Muscle layer of colon (tissue), 2 donors: ENCODE measurements at regions not wholly inside any gene's neighbourhood (a gene's known extent, or its start where the extent isn't known, plus 50 kb on each side); places are given as distances from the start of the nearest gene placed in this dataset.

ENCODE experiments used
- H3K27ac ChIP-seq: one replicate; pipeline ENCODE4 v1.7.0; 2013; ENCODE audit warnings: low read depth, mild to moderate bottlenecking, low read length, moderate library complexity
- H3K27me3 ChIP-seq, 2 donors: one replicate each; pipeline ENCODE4 v1.7.0; 2013; ENCODE audit warnings: low read length in 2 of 2, mild to moderate bottlenecking in 2 of 2; ENCODE audit not compliant: insufficient read depth in 2 of 2, control insufficient read depth in 1 of 2
- H3K36me3 ChIP-seq: one replicate; pipeline ENCODE4 v1.7.0; 2013; ENCODE audit warnings: mild to moderate bottlenecking, low read length; ENCODE audit not compliant: insufficient read depth
- H3K4me1 ChIP-seq: one replicate; pipeline ENCODE4 v1.7.0; 2013; ENCODE audit warnings: mild to moderate bottlenecking, low read length; ENCODE audit not compliant: insufficient read depth
- H3K4me3 ChIP-seq, 2 donors: one replicate each; pipeline ENCODE4 v1.7.0; 2013; ENCODE audit warnings: low read length in 2 of 2, low read depth in 1 of 2, mild to moderate bottlenecking in 1 of 2, moderate library complexity in 1 of 2
- H3K9ac ChIP-seq: one replicate; pipeline ENCODE4 v1.7.0; 2013; ENCODE audit warnings: low read length
- H3K9me3 ChIP-seq: one replicate; pipeline ENCODE4 v1.7.0; 2013; ENCODE audit warnings: mild to moderate bottlenecking, low read length
- donor health status: abdominal sarcoma.
- donor health status: Adenocarcinoma of cecum.

DNA sequence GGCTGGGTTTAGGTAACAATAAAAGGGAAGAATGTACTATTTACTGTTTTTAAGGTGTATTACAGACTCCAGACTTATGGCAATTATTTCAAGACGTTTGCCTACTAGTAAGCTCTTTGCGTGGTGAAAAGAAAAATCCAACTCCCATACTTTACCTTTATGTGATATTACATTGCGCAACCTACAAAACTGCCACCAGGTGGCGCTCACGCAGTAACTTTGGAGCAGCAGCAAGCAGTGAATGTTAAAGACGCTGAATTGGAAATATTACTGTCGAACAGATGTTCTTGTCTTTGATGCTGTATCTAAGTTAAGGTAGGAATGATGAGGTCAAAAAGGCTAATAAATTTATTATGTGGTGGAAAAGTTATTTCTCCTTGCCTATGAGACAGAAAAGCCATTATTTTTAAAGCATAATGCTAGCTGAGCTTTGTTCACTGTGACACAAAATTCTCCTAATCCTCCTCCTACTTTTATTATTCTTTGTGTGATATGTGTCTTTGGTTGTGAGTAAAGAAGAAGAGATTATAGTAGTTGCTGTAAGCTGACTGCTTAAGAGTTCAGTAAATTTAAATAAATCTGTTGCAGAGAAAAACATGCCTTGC lies 1099.8 kb upstream of the TENM3 start:
- Histone ChIP-seq H3K36me3 (no peaks in the 10 kb centered on the region), H3K9me3 (no peaks in the 10 kb centered on the region), H3K4me3 (no peak overlapping the region), H3K27me3 (no peaks in the 10 kb centered on the region), H3K4me1 (no peaks in the 10 kb centered on the region), H3K27ac (no peak overlapping the region), H3K9ac (no peak overlapping the region)

DNA sequence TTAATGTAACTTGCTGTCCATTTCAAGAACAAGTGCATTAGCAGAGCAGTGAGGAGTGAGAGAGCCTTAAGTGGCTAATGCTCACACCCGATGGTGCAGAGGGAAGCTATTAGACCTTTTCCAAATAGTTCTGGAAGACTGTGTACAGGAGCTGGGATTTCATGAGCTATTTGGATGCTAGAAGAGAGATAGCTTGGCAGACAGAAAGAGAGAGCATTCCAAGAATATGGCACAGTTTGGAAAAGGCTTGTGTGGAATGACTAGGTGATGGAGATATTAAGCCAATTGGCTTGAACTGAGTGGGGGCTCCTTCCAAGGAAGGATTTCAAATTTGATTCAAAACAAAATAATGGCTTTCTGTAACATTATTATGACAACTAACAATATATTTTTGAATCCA lies 1097.2 kb upstream of the TENM3 start:
- no peaks in the 10 kb centered on the region for H3K4me1 ChIP-seq
- H3K9ac ChIP-seq: no peak overlapping the region
- no peak overlapping the region for H3K27ac ChIP-seq
- no peaks in the 10 kb centered on the region for H3K9me3 ChIP-seq
- H3K36me3 ChIP-seq: no peaks in the 10 kb centered on the region
- no peak overlapping the region for H3K4me3 ChIP-seq
- H3K27me3 ChIP-seq: no peaks in the 10 kb centered on the region

DNA sequence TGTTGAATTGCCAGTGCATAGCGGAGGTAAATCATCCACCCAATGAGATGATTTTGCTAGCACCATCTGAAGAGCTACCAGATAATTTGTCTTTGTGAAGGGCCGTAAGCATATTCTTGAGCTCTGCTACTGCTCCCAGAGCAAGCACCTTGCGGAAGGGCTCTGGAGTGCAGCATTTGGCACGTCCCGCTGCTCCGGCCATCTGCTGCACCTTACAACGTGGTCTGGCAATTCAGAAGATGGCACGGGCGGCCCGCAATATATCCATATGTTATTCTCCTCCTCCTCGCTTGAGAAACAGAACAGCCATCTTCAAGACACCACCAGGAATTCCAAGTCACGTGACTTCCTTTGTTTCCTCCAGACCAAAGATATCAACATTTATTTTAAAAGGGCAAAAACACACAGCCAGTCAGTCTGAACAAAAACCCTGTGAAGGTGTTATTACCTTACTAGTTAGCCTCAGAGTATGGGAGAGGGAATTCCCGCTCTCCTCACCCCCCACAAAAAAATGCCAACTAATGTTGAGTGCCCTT lies 1095.7 kb upstream of the TENM3 start:
- no peaks in the 10 kb centered on the region for H3K27me3 ChIP-seq
- H3K9me3 ChIP-seq: no peaks in the 10 kb centered on the region
- no peaks in the 10 kb centered on the region for H3K4me1 ChIP-seq
- no peak overlapping the region for H3K4me3 ChIP-seq
- no peak overlapping the region for H3K27ac ChIP-seq
- H3K36me3 ChIP-seq: no peaks in the 10 kb centered on the region
- H3K9ac ChIP-seq: no peak overlapping the region

DNA sequence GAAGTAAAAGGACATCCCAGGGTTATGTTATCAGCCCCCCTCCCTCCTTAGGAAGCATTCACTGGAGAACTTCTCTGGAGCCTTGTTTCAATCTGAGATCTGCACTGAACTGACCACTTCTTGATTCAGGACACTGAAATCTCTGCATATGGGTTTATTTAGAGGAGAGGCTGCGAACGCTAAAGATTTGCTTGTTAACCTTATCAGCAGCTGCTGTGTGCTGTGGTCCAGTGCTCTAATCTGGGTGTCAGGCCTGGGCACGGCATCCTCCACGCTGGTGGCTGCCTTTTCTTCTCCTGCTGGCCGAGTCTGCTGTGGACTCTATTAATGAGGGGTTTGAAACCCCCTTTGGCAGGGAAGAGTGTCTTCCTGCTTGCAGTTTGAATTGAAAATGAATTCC lies 1094.7 kb upstream of the TENM3 start:
- Histone ChIP-seq H3K27ac (no peak overlapping the region), H3K9me3 (no peaks in the 10 kb centered on the region), H3K4me1 (no peaks in the 10 kb centered on the region), H3K9ac (no peak overlapping the region), H3K27me3 (no peaks in the 10 kb centered on the region), H3K4me3 (no peak overlapping the region), H3K36me3 (no peaks in the 10 kb centered on the region)

GRCh38 chr4:181150191-181150590 lies 1093.0 kb upstream of the TENM3 start:
- Histone ChIP-seq H3K9ac (no peak overlapping the region), H3K4me3 (no peak overlapping the region), H3K27ac (no peak overlapping the region), H3K4me1 (no peaks in the 10 kb centered on the region), H3K9me3 (no peaks in the 10 kb centered on the region), H3K27me3 (no peaks in the 10 kb centered on the region), H3K36me3 (no peaks in the 10 kb centered on the region)

DNA sequence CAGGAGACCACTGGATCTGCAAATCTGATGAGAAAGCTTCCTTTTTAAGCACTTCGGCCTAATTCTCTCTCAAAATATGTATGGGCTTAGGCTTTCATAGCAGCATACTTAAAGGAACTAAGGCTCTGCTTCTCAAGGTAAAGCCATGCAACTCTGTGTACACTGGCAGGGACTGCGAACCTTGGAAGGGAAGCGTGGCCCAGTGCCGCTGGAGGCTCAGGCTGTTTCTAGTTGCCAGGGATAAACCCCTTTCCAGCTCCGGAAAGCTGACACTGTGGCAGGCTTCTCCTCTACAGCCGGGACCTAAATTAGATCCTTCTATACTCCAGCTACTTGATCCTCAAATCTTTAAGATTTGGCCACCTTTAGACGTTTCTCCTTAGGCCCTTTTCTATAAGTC lies 1091.3 kb upstream of the TENM3 start:
- no peaks in the 10 kb centered on the region for H3K27me3 ChIP-seq
- H3K36me3 ChIP-seq: no peaks in the 10 kb centered on the region
- no peaks in the 10 kb centered on the region for H3K4me1 ChIP-seq
- H3K9me3 ChIP-seq: no peaks in the 10 kb centered on the region
- no peak overlapping the region for H3K9ac ChIP-seq
- H3K27ac ChIP-seq: no peak overlapping the region
- H3K4me3 ChIP-seq: no peak overlapping the region

GRCh38 chr4:181157647-181158046 lies 1085.6 kb upstream of the TENM3 start:
- no peaks in the 10 kb centered on the region for H3K36me3 ChIP-seq
- H3K4me3 ChIP-seq: no peak overlapping the region
- no peaks in the 10 kb centered on the region for H3K9me3 ChIP-seq
- H3K9ac ChIP-seq: no peak overlapping the region
- no peaks in the 10 kb centered on the region for H3K4me1 ChIP-seq
- no peak overlapping the region for H3K27ac ChIP-seq
- no peaks in the 10 kb centered on the region for H3K27me3 ChIP-seq

- H3K36me3 ChIP-seq: no peaks in the 10 kb centered on the region
- no peak overlapping the region for H3K9ac ChIP-seq
- H3K9me3 ChIP-seq: no peaks in the 10 kb centered on the region
Measured at GRCh38 chr4:181158971-181159370, 1084.2 kb upstream of the TENM3 start.

GRCh38 chr4:181161669-181162068 lies 1081.5 kb upstream of the TENM3 start:
- no peaks in the 10 kb centered on the region for H3K9me3 ChIP-seq
- no peaks in the 10 kb centered on the region for H3K36me3 ChIP-seq
- no peaks in the 10 kb centered on the region for H3K4me1 ChIP-seq
- no peak overlapping the region for H3K9ac ChIP-seq
- no peaks in the 10 kb centered on the region for H3K27me3 ChIP-seq
- H3K27ac ChIP-seq: no peak overlapping the region
- no peak overlapping the region for H3K4me3 ChIP-seq

More at GRCh38 chr4:181158971-181159370, 1084.2 kb upstream of the TENM3 start:
- no peaks in the 10 kb centered on the region for H3K4me1 ChIP-seq
- H3K27ac ChIP-seq: no peak overlapping the region
- no peaks in the 10 kb centered on the region for H3K27me3 ChIP-seq
- H3K4me3 ChIP-seq: no peak overlapping the region

- H3K4me3 ChIP-seq: no peak overlapping the region
- no peak overlapping the region for H3K9ac ChIP-seq
- H3K36me3 ChIP-seq: no peaks in the 10 kb centered on the region
- no peaks in the 10 kb centered on the region for H3K9me3 ChIP-seq
- H3K27ac ChIP-seq: no peak overlapping the region
- H3K4me1 ChIP-seq: no peaks in the 10 kb centered on the region
- H3K27me3 ChIP-seq: no peaks in the 10 kb centered on the region
Measured at GRCh38 chr4:181162266-181162665, 1080.9 kb upstream of the TENM3 start.

GRCh38 chr4:181162676-181163075 lies 1080.5 kb upstream of the TENM3 start:
- no peaks in the 10 kb centered on the region for H3K36me3 ChIP-seq
- H3K27me3 ChIP-seq: no peaks in the 10 kb centered on the region
- H3K4me3 ChIP-seq: no peak overlapping the region
- H3K9ac ChIP-seq: no peak overlapping the region
- no peak overlapping the region for H3K27ac ChIP-seq
- no peaks in the 10 kb centered on the region for H3K9me3 ChIP-seq
- no peaks in the 10 kb centered on the region for H3K4me1 ChIP-seq

DNA sequence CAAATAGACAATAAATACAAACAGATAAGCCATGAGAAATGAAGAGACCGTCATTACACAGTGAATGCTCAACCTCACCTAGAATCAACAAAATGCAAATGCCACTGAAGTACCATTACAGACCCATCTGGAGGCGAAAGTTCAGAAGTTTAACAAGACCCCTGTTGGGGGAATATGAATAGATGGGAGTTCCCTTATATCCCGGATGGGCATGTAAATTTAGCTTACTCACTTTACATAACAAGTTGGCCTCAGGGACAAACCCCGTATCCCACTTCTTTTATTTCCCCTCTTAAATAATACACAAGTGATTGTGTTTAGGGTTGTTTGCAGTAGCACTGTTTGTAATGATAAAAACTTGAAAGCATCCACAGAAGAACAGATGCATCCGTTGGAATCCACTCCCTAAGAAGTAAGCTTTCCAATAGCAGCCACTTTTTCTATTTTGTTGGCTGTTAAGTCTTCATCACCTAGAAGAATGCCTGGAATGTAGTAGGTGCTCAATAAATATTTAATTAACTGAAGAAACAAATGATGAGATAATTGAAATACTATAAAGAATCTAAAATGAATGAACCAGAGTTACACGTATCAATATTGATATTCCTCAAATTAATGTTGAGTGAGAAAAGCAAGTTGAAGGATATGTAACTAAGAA lies 1076.3 kb upstream of the TENM3 start:
- Histone ChIP-seq H3K27me3 (no peaks in the 10 kb centered on the region), H3K36me3 (no peaks in the 10 kb centered on the region), H3K9me3 (no peaks in the 10 kb centered on the region), H3K9ac (no peak overlapping the region), H3K4me3 (no peak overlapping the region), H3K27ac (no peak overlapping the region), H3K4me1 (no peaks in the 10 kb centered on the region)
